ENCODE measurements at regions not wholly inside any gene's neighbourhood (a gene's known extent, or its start where the extent isn't known, plus 50 kb on each side); places are given as distances from the start of the nearest gene placed in this dataset.

GRCh38 chr11:119791047-119791446 is 62.0 kb upstream of the NECTIN1 start:
- no peak for TF ChIP-seq CTCF (IDR thresholded peaks at IDR 0.05)
- H3K4me2 ChIP-seq (ENCODE audit: low read length): no peak overlapping the region
- no peaks in the 10 kb centered on the region for H3K4me1 ChIP-seq
- H3K36me3 ChIP-seq (ENCODE audit: control insufficient read depth, insufficient read depth, low read length): no peaks in the 10 kb centered on the region
- H3K4me3 ChIP-seq (ENCODE audit: low read depth, low read length): no peak overlapping the region
- H2AFZ ChIP-seq: no peak overlapping the region
- no peaks in the 10 kb centered on the region for H3K9me3 ChIP-seq (ENCODE audit: control insufficient read depth, low read length)
- no peak overlapping the region for H3K9ac ChIP-seq
- no peaks in the 10 kb centered on the region for H3K27me3 ChIP-seq (ENCODE audit: control insufficient read depth, insufficient read depth, low read length)
- H3K79me2 ChIP-seq: no peaks in the 10 kb centered on the region
- no peak overlapping the region for H3K27ac ChIP-seq

- H3K4me1 ChIP-seq: no peaks in the 10 kb centered on the region
- no peaks in the 10 kb centered on the region for H3K79me2 ChIP-seq
- no peaks in the 10 kb centered on the region for H3K36me3 ChIP-seq (ENCODE audit: control insufficient read depth, insufficient read depth, low read length)
- H2AFZ ChIP-seq: no peak overlapping the region
- no peak overlapping the region for H3K4me2 ChIP-seq (ENCODE audit: low read length)
- H3K27ac ChIP-seq: no peak overlapping the region
- no peaks in the 10 kb centered on the region for H3K9me3 ChIP-seq (ENCODE audit: control insufficient read depth, low read length)
- no peak overlapping the region for H3K4me3 ChIP-seq (ENCODE audit: low read depth, low read length)
- no peak overlapping the region for H3K9ac ChIP-seq
- H3K27me3 ChIP-seq (ENCODE audit: control insufficient read depth, insufficient read depth, low read length): no peaks in the 10 kb centered on the region
- no peak for TF ChIP-seq CTCF (IDR thresholded peaks at IDR 0.05)
Observed at GRCh38 chr11:119790476-119790875, 61.5 kb upstream of the NECTIN1 start.

GRCh38 chr11:119789766-119790407 is 60.9 kb upstream of the NECTIN1 start:
- H3K79me2 ChIP-seq: no peaks in the 10 kb centered on the region
- H3K27me3 ChIP-seq (ENCODE audit: control insufficient read depth, insufficient read depth, low read length): no peaks in the 10 kb centered on the region
- H3K4me2 ChIP-seq (ENCODE audit: low read length): no peak overlapping the region
- no peak overlapping the region for H3K4me3 ChIP-seq (ENCODE audit: low read depth, low read length)
- H3K9me3 ChIP-seq (ENCODE audit: control insufficient read depth, low read length): no peaks in the 10 kb centered on the region
- no peaks in the 10 kb centered on the region for H3K36me3 ChIP-seq (ENCODE audit: control insufficient read depth, insufficient read depth, low read length)
- no peak overlapping the region for H3K27ac ChIP-seq
- H3K4me1 ChIP-seq: no peaks in the 10 kb centered on the region
- no peak for TF ChIP-seq CTCF (IDR thresholded peaks at IDR 0.05)
- H2AFZ ChIP-seq: no peak overlapping the region
- no peak overlapping the region for H3K9ac ChIP-seq

GRCh38 chr11:119788911-119789560 is 60.0 kb upstream of the NECTIN1 start:
- Histone ChIP-seq H3K9me3 (ENCODE audit: control insufficient read depth, low read length) (no peaks in the 10 kb centered on the region), H3K27me3 (ENCODE audit: control insufficient read depth, insufficient read depth, low read length) (no peaks in the 10 kb centered on the region), H3K9ac (no peak overlapping the region), H3K36me3 (ENCODE audit: control insufficient read depth, insufficient read depth, low read length) (no peaks in the 10 kb centered on the region), H3K4me3 (ENCODE audit: low read depth, low read length) (no peak overlapping the region), H3K4me2 (ENCODE audit: low read length) (no peak overlapping the region), H2AFZ (no peak overlapping the region), H3K27ac (no peak overlapping the region), H3K79me2 (no peaks in the 10 kb centered on the region), H3K4me1 (no peaks in the 10 kb centered on the region)
- TF ChIP-seq CTCF (IDR thresholded peaks at IDR 0.05): no peak

Data from parathyroid adenoma (tissue), 2 donors.